B cell (primary cell): ENCODE measurements at regions not wholly inside any gene's neighbourhood (a gene's known extent, or its start where the extent isn't known, plus 50 kb on each side); places are given as distances from the start of the nearest gene placed in this dataset.

Experiments used
- ATAC-seq: fragments of 200-7000 bp; cut with Tn5 transposase; one replicate; pipeline ENCODE4 v1.10.0; 2021; ENCODE audit warnings: low read depth, mild to moderate bottlenecking, moderate number of reproducible peaks, moderate library complexity
- CTCF ChIA-PET: fragments of 350-600 bp; sonication (Branson Sonifier 250); formaldehyde crosslinking; loops from one replicate; lab custom pipeline; 2021; ENCODE audit warnings: antibody characterized with exemption, inconsistent platforms; lab: Charles Lee
- POLR2A ChIA-PET: fragments of 350-600 bp; sonication (Branson Sonifier 250); formaldehyde crosslinking; loops from one replicate; lab custom pipeline; 2021; ENCODE audit warnings: antibody characterized with exemption; lab: Charles Lee
- DNase-seq: peaks from one replicate; pipeline ENCODE4 v3.0.0; 2013
- H2AFZ ChIP-seq: 2 replicates; pipeline ENCODE4 v1.6.1; 2012; ENCODE audit warnings: mild to moderate bottlenecking, low read depth, low read length; ENCODE audit not compliant: insufficient read depth, poor library complexity, severe bottlenecking
- H3K27ac ChIP-seq, 2 donors: 1 replicate in 1 of 2; 2 replicates in 1 of 2; pipeline ENCODE4 v1.5.1; 2012 to 2013; ENCODE audit warnings: low read length in 2 of 2, mild to moderate bottlenecking in 2 of 2, moderate library complexity in 1 of 2
- H3K27me3 ChIP-seq, 4 experiments: fragments of 200-600 bp in 1 of 4; sonication (generic) in 1 of 4; replicated peaks in 1 of 4; 1 replicate in 2 of 4; 2 replicates in 2 of 4; pipeline versions ENCODE4 v1.6.1 to v1.7.0; 2013 to 2016; ENCODE audit warnings: low read length in 3 of 4, mild to moderate bottlenecking in 2 of 4, mixed read lengths in 1 of 4, moderate library complexity in 1 of 4; ENCODE audit not compliant: insufficient read depth in 4 of 4, control insufficient read depth in 3 of 4; ENCODE audit errors: control extremely low read depth in 1 of 4
- H3K36me3 ChIP-seq, 2 experiments: replicated peaks in 1 of 2; 1 replicate in 1 of 2; 2 replicates in 1 of 2; pipeline versions ENCODE4 v1.6.1 to v1.7.1; 2013; ENCODE audit warnings: low read length in 1 of 2; ENCODE audit not compliant: insufficient read depth in 2 of 2, control insufficient read depth in 1 of 2; ENCODE audit errors: control extremely low read depth in 1 of 2, extremely low read depth in 1 of 2
- H3K4me1 ChIP-seq, 2 donors: fragments of 200-600 bp in 1 of 2; sonication (generic) in 1 of 2; 1 replicate in 1 of 2; 2 replicates in 1 of 2; pipeline versions ENCODE4 v1.5.1 to v1.6.1; 2013 to 2017; ENCODE audit warnings: low read length in 2 of 2; ENCODE audit not compliant: control insufficient read depth in 2 of 2, insufficient read depth in 2 of 2
- H3K4me2 ChIP-seq: replicated peaks from 2 replicates; pipeline ENCODE3; 2012; ENCODE audit warnings: mild to moderate bottlenecking, low read depth, low read length; ENCODE audit not compliant: poor library complexity, severe bottlenecking
- H3K4me3 ChIP-seq, 5 experiments: fragments of 200-600 bp in 1 of 5; sonication (generic) in 1 of 5; 1 replicate in 3 of 5; 2 replicates in 2 of 5; pipeline versions ENCODE4 v1.5.1 to v1.7.0; 2011 to 2016; ENCODE audit warnings: low read length in 4 of 5, mild to moderate bottlenecking in 4 of 5, low read depth in 2 of 5, control low read depth in 1 of 5, moderate library complexity in 1 of 5; ENCODE audit not compliant: insufficient read depth in 1 of 5; ENCODE audit errors: control extremely low read depth in 1 of 5, extremely low read depth in 1 of 5
- H3K79me2 ChIP-seq: fragments of 200-600 bp; sonication (generic); one replicate; pipeline ENCODE4 v1.6.0; 2016; ENCODE audit warnings: low read length; ENCODE audit not compliant: control insufficient read depth, insufficient read depth
- H3K9ac ChIP-seq: fragments of 200-600 bp; sonication (generic); 2 replicates; pipeline ENCODE4 v1.6.1; 2017; ENCODE audit warnings: mild to moderate bottlenecking, low read length, moderate library complexity
- H3K9me3 ChIP-seq, 3 donors: one replicate each; pipeline versions ENCODE4 v1.6.1 to v1.7.1; 2013; ENCODE audit warnings: low read length in 2 of 3; ENCODE audit not compliant: control insufficient read depth in 2 of 3, insufficient read depth in 1 of 3; ENCODE audit errors: control extremely low read depth in 1 of 3
- H4K20me1 ChIP-seq: 2 replicates; pipeline ENCODE4 v1.6.0; 2012; ENCODE audit warnings: mild to moderate bottlenecking, low read length; ENCODE audit not compliant: insufficient read depth, control insufficient read depth, poor library complexity, severe bottlenecking
- H3K27ac Mint-ChIP-seq: one replicate; pipeline ENCODE4 v1.8.0; 2021; ENCODE audit warnings: mixed read lengths
- H3K27me3 Mint-ChIP-seq: one replicate; pipeline ENCODE4 v1.8.0; 2021; ENCODE audit warnings: mixed read lengths
- H3K4me1 Mint-ChIP-seq: one replicate; pipeline ENCODE4 v1.8.0; 2021; ENCODE audit warnings: mixed read lengths
- H3K4me3 Mint-ChIP-seq: one replicate; pipeline ENCODE4 v1.8.0; 2021; ENCODE audit warnings: mixed read lengths
- H3K9me3 Mint-ChIP-seq: one replicate; pipeline ENCODE4 v1.8.0; 2022; ENCODE audit warnings: mixed read lengths; ENCODE audit not compliant: insufficient read depth
- CTCF ChIP-seq: fragments of 200-600 bp; IDR thresholded peaks from one replicate; pipeline ENCODE4 v1.8.0; 2022; ENCODE audit warnings: antibody characterized with exemption, mild to moderate bottlenecking
- EZH2 ChIP-seq: IDR thresholded peaks from 2 replicates; pipeline ENCODE4 v1.6.1; 2012; ENCODE audit warnings: borderline replicate concordance, low read depth, mild to moderate bottlenecking, moderate library complexity, low read length; ENCODE audit not compliant: insufficient read depth, poor library complexity, severe bottlenecking
- WGBS: methylation state at CpG from one replicate; pipeline ENCODE4 v1.1.5; 2013; ENCODE audit warnings: missing lambda C conversion rate; ENCODE audit not compliant: insufficient coverage; 5-methylcytosine and 5-hydroxymethylcytosine counted together
- intact Hi-C: fragments of 100-400 bp; cut with micrococcal nuclease; formaldehyde crosslinking; loops from one replicate; pipeline ENCODE4 v1.10.0; 2022

- Histone ChIP-seq H3K27me3 (no peaks in the 10 kb centered on the region), H3K27ac (no peak overlapping the region), H3K36me3 (no peaks in the 10 kb centered on the region), H3K4me3 (no peak overlapping the region), H3K79me2 (no peaks in the 10 kb centered on the region), H3K9me3 (peaks cover 0 to 14% (median 4%) of the 10 kb centered on the region in 3 donors), H3K4me1 (peaks cover 35 to 46% of the 10 kb centered on the region in 2 donors), H2AFZ (no peak overlapping the region), H3K9ac (no peak overlapping the region), H3K4me2 (no peak overlapping the region), H4K20me1 (no peaks in the 10 kb centered on the region)
- DNase-seq, result no peak
- no peak overlapping the region for H3K27ac Mint-ChIP-seq
- no peaks in the 10 kb centered on the region for H3K9me3 Mint-ChIP-seq
- 81% methylated on average over 5 of the region's 7 CpGs for WGBS
- no peak for ATAC-seq
- no peak for TF ChIP-seq CTCF
- TF ChIP-seq EZH2, result no peak
- POLR2A ChIA-PET, result no interaction called here
- no peak overlapping the region for H3K4me3 Mint-ChIP-seq
- peaks cover 3% of the 10 kb centered on the region for H3K27me3 Mint-ChIP-seq
- CTCF ChIA-PET, result interaction anchor here (3.5 kb wide), 1 partner anchor 14 kb away, joined by 21 read pairs; no protein-coding TSS in a partner anchor
- peaks cover 65% of the 10 kb centered on the region for H3K4me1 Mint-ChIP-seq
- intact Hi-C loops, result no loop called here
Measured at GRCh38 chr13:26999499-26999898, 172.1 kb downstream of the USP12 start.

- H4K20me1 ChIP-seq, result no peaks in the 10 kb centered on the region
- H3K27ac Mint-ChIP-seq, result peak overlapping the region; percentile 34
- H3K27ac ChIP-seq, result no peak overlapping the region
- peak; percentile 19 for DNase-seq
- no peaks in the 10 kb centered on the region for H3K79me2 ChIP-seq
- ATAC-seq, result no peak
- ChIA-PET POLR2A (no interaction called here), CTCF (interaction anchor here (0.9 to 3.0 kb wide), 6 partner anchors 13 to 813 kb away, joined by 3 to 29 read pairs (median 3); no protein-coding TSS in a partner anchor)
- no peaks in the 10 kb centered on the region for H3K9me3 Mint-ChIP-seq
- H3K27me3 Mint-ChIP-seq, result no peaks in the 10 kb centered on the region
- H3K4me1 Mint-ChIP-seq, result peaks cover 65% of the 10 kb centered on the region
- 40% methylated on average over 6 of the region's 8 CpGs for WGBS
- H2AFZ ChIP-seq, result peak overlapping the region; percentile 25
- peaks cover 0 to 9% (median 4%) of the 10 kb centered on the region in 3 donors for H3K9me3 ChIP-seq
- intact Hi-C loops, result no loop called here
- H3K36me3 ChIP-seq, result no peaks in the 10 kb centered on the region
- peak overlapping the region; percentile 33 for H3K4me3 Mint-ChIP-seq
- H3K4me3 ChIP-seq, result no peak overlapping the region
- no peaks in the 10 kb centered on the region for H3K27me3 ChIP-seq
- peak overlapping the region; percentile 77 for H3K4me2 ChIP-seq
- peak overlapping the region; percentile 10 for H3K9ac ChIP-seq
- TF ChIP-seq CTCF (no peak), EZH2 (no peak)
- peaks cover 35 to 46% of the 10 kb centered on the region in 2 donors for H3K4me1 ChIP-seq
Measured at GRCh38 chr13:26998292-26998691, 173.3 kb downstream of the USP12 start.
